Nephron progenitor cell (in vitro differentiated cells): ENCODE measurements at regions not wholly inside any gene's neighbourhood (a gene's known extent, or its start where the extent isn't known, plus 50 kb on each side); places are given as distances from the start of the nearest gene placed in this dataset.
"Not testable (repeated sequence)": the region's sequence is repeated elsewhere in the genome, so short reads cannot be mapped to it uniquely, and the experiment has no call there.

Experiments used
- DNase-seq: peaks from one replicate; pipeline ENCODE4 v3.0.0; 2021
- H3K27ac Mint-ChIP-seq: 2 replicates; pipeline ENCODE4 v1.8.0; 2021; ENCODE audit warnings: mild to moderate bottlenecking, moderate library complexity, mixed read lengths
- H3K27me3 Mint-ChIP-seq: 2 replicates; pipeline ENCODE4 v1.8.0; 2021; ENCODE audit warnings: mild to moderate bottlenecking, low read depth, mixed read lengths; ENCODE audit not compliant: poor library complexity
- H3K36me3 Mint-ChIP-seq: 2 replicates; pipeline ENCODE4 v1.8.0; 2021; ENCODE audit warnings: low read depth, mixed read lengths
- H3K4me1 Mint-ChIP-seq: 2 replicates; pipeline ENCODE4 v1.8.0; 2021; ENCODE audit warnings: mixed read lengths
- H3K4me3 Mint-ChIP-seq: 2 replicates; pipeline ENCODE4 v1.8.0; 2021; ENCODE audit warnings: mild to moderate bottlenecking, moderate library complexity, mixed read lengths
- H3K9me3 Mint-ChIP-seq: 2 replicates; pipeline ENCODE4 v1.8.0; 2021; ENCODE audit warnings: mild to moderate bottlenecking, moderate library complexity, mixed read lengths
- CTCF ChIP-seq: fragments of 200-600 bp; sonication (generic); IDR thresholded peaks from 2 replicates; pipeline ENCODE4 v1.5.0; 2021; ENCODE audit warnings: antibody characterized with exemption

DNA sequence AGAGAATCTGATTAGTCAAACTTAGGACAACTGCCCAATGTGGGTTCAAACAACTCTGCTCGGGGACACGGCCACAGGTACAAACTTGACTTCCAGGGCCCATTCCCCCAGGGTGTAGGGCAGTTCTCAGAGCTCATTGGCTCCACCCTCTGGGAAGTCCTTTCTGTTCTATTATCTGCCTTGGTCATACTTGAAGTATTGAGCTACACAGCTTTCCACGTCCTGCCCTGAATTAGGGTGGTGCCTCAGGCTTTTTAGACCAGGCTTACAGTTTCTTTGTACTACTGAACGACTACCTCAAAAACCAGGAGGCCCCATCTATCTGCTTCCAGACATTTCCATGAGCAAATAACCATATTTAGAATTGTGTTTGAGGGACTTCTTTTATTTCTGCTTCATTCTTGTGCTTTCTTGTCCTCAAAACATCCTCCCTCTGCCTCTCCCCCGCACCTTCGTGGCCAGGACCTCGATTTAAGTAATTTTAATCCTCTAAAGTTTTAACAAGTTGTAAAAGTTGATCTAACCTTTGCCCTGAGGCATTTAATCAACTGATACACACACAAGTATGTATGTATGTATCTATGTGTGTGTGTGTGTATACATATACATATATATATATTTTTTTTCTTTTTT is 281.7 kb upstream of the AMIGO2 start:
- DNase-seq = no peak
- H3K36me3 Mint-ChIP-seq = no peaks in the 10 kb centered on the region
- peaks cover 32% of the 10 kb centered on the region for H3K4me1 Mint-ChIP-seq
- TF ChIP-seq CTCF = no peak
- H3K9me3 Mint-ChIP-seq = peaks cover 7% of the 10 kb centered on the region
- no peak overlapping the region for H3K4me3 Mint-ChIP-seq
- peak overlapping the region; percentile 73 for H3K27ac Mint-ChIP-seq
- H3K27me3 Mint-ChIP-seq = peaks cover 4% of the 10 kb centered on the region

- Mint-ChIP-seq H3K9me3 (peaks cover 7% of the 10 kb centered on the region), H3K4me1 (peaks cover 38% of the 10 kb centered on the region), H3K4me3 (no peak overlapping the region), H3K27me3 (peaks cover 4% of the 10 kb centered on the region), H3K36me3 (no peaks in the 10 kb centered on the region), H3K27ac (peak overlapping the region; percentile 27)
- DNase-seq = no peak
- TF ChIP-seq CTCF = no peak
Observed at GRCh38 chr12:47360771-47361388, 281.1 kb upstream of the AMIGO2 start.

DNA sequence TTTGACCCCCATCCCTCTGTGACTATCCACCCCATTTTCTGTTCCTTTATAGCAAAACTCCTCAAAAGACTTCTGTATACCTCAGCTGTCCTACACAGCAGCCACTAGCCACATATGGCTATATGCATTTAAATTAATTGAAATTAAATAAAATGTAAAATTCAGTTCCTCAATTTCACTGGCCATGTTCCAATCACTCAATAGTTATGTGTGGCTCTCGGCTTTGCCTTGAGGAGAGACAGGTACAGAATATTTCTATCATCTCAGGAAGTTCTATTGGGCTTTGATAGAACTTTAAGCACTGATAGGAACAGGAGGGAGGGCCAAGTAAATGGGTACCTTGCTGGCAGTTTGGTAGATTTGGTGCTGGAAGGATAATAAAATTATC is 280.3 kb upstream of the AMIGO2 start:
- H3K4me3 Mint-ChIP-seq = no peak overlapping the region
- H3K4me1 Mint-ChIP-seq = peaks cover 42% of the 10 kb centered on the region
- no peak for DNase-seq
- H3K36me3 Mint-ChIP-seq = no peaks in the 10 kb centered on the region
- H3K9me3 Mint-ChIP-seq = peaks cover 11% of the 10 kb centered on the region
- peaks cover 4% of the 10 kb centered on the region for H3K27me3 Mint-ChIP-seq
- H3K27ac Mint-ChIP-seq = no peak overlapping the region
- TF ChIP-seq CTCF = no peak

DNA sequence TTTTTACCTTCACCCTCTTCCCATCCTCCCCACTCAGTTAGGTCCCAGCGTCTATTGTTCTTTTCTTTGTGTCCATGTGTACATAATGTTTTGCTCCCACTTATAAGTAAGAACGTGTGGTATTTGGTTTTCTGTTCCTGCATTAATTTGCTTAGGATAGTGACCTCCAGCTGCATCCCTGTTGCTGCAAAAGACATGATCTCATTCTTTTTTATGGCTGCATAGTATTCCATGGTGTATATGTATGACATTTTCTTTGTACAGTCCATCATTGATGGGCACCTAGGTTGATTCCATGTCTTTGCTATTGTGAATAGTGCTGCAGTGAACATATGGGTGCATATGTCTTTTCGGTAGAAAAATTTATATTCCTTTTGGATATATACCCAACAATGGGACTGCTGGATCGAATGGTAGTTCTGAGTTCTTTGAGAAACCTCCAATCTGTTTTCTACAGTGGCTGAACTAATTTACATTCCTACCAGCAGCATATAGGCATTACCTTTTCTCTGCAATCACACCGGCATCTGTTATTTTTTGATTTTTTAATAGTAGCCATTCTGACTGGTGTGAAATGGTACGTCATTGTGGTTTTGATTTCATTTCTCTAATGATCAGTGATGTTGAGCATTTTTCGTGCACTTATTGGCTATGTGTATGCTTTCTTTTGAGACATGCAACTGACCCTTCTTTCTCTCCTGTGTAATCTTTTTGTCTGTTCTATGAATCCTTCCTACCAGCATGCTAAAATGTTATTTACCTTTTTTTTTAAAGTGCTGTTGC is 279.7 kb upstream of the AMIGO2 start:
- peaks cover 42% of the 10 kb centered on the region for H3K4me1 Mint-ChIP-seq
- H3K4me3 Mint-ChIP-seq = no peak overlapping the region
- no peak overlapping the region for H3K27ac Mint-ChIP-seq
- peaks cover 11% of the 10 kb centered on the region for H3K9me3 Mint-ChIP-seq
- peaks cover 4% of the 10 kb centered on the region for H3K27me3 Mint-ChIP-seq
- H3K36me3 Mint-ChIP-seq = no peaks in the 10 kb centered on the region
- DNase-seq = no peak
- TF ChIP-seq CTCF = no peak

- H3K4me1 Mint-ChIP-seq = peaks cover 37% of the 10 kb centered on the region
- peaks cover 16% of the 10 kb centered on the region for H3K9me3 Mint-ChIP-seq
- H3K4me3 Mint-ChIP-seq, DNase-seq, H3K27me3 Mint-ChIP-seq, H3K36me3 Mint-ChIP-seq, H3K27ac Mint-ChIP-seq: not testable (repeated sequence)
Observed at GRCh38 chr12:47357006-47357405, 277.2 kb upstream of the AMIGO2 start.

GRCh38 chr12:47356129-47356700 is 276.5 kb upstream of the AMIGO2 start:
- peak overlapping the region; percentile 78 for H3K27ac Mint-ChIP-seq
- no peaks in the 10 kb centered on the region for H3K36me3 Mint-ChIP-seq
- H3K27me3 Mint-ChIP-seq = peaks cover 4% of the 10 kb centered on the region
- H3K9me3 Mint-ChIP-seq = peaks cover 16% of the 10 kb centered on the region
- TF ChIP-seq CTCF = no peak
- H3K4me3 Mint-ChIP-seq = no peak overlapping the region
- H3K4me1 Mint-ChIP-seq = peaks cover 29% of the 10 kb centered on the region
- DNase-seq = no peak
